ENCODE measurements at regions not wholly inside any gene's neighbourhood (a gene's known extent, or its start where the extent isn't known, plus 50 kb on each side); places are given as distances from the start of the nearest gene placed in this dataset.
"Not testable (repeated sequence)": the region's sequence is repeated elsewhere in the genome, so short reads cannot be mapped to it uniquely, and the experiment has no call there.

DNA sequence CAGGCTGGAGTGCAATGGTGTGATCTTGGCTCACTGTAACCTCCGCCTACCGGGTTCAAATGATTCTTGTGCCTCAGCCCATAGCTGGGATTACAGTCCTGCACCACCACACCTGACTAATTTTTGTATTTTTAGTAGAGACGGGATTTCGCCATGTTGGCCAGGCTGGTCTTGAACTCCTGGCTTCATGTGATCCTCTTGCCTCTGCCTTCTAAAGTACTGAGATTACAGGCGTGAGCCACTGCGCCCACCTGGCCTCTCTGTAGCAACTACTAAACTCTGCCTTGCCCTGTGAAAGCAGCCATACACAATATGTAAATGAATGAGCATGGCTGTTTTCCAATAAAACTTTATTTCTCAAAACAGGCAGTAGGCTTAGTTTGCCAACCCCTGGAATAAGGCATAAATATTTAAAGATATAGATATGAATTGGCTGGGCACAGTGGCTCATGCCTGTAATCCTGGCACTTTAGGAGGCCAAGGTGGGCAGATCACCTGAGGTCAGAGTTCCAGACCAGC, 127.9 kb upstream of the ZNF217 start:
- DNase-seq (ENCODE audit: low read depth): not testable (repeated sequence)

DNA sequence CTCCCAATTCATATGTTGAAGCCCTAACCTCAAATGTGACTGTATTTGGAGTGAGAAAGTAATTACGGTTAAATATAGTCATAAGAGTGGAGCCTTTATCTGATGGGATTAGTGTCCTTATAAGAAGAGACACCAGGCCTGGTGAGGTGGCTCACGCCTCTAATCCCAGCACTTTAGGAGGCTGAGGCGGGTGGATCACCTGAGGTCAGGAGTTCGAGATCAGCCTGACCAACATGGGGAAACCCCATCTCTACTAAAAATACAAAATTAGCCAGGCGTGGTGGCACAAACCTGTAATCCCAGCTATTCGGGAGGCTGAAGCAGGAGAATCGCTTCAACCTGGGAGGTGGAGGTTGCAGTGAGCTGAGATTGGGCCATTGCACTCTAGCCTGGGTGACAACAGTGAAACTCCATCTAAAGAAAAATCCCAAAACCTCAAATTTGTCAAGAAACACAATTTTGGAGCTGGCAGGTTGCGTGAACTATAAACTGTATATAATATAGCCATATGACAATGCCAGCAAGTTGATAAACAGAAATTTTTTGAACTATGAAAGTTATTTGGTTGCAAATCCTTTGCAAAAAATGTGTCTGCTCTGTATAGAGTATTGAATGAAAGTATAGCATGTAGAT, 125.6 kb upstream of the ZNF217 start:
- not testable (repeated sequence) for DNase-seq (ENCODE audit: low read depth)

DNA sequence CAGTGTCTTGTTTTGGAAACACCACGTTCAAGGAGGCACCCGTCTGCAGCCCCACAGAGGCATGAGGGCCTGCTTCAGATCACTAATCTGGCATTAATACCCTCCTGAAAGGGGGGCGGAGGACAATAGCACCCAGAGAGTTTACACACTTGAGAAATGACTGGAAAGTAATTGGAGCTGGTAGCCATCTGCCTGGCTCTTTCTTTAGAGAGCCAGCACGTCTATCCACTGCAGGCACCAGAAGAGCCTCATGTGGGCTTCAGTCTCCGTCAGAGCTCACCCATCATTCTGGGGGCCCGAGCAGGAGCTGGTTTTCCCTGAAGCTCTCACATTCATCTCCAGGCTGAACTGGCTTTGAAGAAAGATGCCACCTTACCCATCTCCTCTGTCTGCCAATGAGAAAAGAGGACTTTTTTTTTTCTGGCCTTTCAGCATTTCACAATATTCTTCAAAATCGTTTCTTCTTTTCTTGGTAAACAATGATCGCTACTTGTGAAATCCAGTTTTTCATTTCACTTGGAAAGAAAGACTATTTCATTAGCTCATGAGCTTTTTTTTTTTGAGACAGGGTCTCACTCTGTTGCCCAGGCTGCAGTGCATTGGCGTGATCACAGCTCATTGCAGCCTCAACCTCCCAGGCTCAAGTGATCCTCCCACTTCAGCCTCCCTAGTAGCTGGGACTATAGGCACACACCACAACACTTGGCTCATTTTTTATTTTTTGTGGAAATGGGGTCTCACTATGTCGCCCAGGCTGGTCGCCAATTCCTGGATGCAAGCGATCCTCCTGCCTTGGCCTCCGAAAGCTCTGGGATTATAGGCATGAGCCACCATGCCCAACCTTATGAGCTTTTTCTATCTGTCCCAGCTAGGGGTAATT, 124.7 kb upstream of the ZNF217 start:
- DNase-seq (ENCODE audit: low read depth): peak; percentile 10

DNA sequence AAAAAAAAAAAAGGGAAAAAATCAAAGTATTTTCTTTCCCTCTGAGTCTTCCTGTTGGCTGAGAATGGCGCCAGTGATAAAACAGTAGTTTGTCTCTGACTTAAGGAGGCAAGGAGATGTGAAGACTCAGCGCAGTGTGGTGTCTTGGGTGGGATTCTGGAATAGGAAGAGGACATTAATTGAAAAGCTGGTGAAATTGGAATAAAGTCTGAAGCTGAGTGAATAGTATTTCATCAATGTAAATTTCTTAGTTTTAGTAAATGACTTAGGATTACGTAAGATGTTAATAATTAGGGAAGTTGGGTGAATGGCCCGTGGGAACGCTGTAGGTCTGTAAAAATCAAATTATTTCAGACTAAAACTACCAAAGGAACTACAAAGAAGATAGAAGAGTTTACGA, 122.8 kb upstream of the ZNF217 start:
- DNase-seq (ENCODE audit: low read depth): no peak

DNA sequence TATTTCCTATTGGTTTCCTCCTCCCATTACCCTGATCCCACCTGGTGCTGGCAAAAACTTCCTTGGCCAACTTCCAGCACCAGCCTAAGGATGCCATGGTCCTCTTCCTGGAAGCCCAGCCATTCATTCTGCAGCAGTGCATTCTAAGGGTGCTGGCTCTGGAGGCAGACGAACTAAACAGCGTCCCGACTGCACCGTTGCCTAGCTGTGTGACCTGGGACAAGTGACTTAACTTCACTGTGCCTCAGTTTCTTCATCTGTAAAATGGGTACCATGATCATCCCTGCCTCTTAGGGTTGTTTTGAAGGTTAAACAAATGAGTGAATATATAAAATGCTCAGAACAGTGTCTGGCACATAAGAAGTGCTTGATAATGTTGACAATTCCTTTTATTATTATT, 120.9 kb upstream of the ZNF217 start:
- no peak for DNase-seq (ENCODE audit: low read depth)

DNA sequence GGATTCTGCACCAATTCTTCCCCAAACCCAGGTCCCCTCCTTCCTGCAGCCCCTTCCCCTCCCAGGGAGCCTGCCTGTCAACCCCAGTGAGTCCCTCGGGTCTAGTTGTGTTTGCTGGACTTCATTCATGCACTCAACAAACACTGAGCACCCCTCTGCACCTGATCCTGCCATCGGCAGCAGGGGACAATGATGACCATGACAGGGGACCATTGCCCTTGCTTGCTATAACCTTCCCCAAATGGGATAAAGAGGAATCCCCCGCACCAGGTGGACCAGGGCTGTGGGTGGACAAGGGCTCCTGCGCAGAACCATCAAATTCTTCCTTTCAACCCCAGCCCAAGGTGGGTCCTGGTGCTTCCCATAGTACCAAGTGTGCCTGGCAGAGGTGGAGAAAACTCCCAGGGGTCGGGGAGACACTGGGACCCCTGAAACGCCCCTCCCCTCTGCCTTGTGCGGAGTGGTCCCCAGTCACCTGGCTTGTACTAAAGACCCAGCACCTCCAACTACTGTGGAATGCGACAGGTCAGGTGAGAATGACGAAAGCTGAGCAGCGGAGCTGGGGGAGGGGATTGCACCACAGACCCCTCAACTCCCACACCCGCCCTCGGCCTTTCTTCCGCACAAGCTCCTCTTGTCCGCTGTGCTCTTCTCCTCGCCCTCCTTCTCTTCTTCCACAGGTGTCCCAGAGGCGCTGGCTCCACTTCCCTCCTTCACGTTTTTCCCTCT, 119.9 kb upstream of the ZNF217 start:
- no peak for DNase-seq (ENCODE audit: low read depth)

DNA sequence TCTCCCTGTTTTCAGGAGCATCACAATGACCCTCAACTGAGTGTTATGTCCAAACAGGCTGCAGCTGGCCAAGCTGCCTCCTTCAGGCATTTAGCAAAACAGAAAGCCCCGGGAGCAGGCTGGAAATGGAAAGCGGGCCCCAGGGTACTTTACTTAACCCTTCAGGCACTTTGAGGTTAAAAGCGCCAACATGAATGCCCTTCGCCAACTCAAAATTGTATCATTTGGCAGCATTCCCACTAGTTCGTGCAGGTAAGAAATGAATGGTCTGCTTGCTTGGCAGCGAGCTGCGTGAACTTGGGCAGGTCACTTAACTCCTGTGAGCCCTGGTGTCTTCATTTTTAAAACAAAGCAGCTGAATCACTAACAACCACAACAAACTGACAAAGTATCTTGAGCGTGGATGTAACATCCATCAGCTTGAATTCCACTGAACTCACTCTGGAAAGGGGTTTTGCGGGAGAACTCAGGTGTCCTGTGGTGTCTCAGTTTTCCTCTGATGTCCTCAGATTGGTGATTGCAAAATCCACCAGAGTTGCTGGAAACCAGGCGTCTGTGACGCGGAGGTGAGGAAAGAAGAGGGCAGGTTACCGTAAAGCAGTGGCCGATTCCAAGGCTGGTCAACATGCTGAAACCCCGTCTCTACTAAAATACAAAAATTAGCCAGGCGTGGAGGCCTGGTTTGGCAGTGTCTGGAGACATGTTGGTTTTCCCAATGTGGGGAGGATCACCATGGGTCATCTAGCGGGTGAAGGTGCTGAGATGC, 118.8 kb upstream of the ZNF217 start:
- no peak for DNase-seq (ENCODE audit: low read depth)

DNA sequence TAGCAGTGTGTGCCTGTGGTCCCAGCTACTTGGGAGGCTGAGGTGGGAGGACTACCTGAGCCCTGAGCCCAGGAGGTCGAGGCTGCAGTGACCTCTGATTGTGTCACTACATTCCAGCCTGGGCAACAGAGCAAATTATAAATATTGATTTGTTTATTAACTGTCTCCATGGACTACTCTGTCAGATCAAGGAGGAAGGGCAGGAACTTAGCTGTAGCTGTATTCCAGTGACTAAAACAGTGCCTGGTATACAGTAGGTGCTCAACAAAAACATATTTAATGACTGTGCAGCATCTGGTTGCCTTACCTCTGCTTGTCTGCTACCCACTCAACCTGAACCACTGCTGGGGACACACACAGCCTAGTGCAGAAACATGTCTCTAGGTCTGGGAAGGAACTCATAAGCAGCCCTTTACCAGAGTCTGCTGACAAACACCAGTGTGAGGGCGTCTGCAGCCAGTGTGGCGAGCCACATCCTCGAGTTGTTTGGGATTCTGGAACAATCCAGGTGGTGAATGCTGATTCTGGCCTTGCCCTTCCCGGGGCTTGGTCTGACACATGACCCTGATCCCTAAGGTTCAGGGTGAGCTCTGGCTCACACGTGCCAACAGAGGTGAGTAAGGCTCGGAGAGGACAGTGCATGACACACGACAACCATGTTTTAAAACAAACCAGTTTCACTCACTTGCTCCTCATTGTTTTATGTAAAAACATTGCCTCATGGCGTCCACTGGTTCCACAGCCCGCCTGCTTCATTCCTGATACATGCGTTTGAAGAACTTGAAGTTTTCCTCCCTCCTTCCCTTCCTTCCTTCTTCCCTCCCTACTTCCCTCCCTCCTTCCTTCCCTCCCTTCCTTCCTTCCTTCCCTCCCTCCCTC, 117.9 kb upstream of the ZNF217 start:
- no peak for DNase-seq (ENCODE audit: low read depth)

DNA sequence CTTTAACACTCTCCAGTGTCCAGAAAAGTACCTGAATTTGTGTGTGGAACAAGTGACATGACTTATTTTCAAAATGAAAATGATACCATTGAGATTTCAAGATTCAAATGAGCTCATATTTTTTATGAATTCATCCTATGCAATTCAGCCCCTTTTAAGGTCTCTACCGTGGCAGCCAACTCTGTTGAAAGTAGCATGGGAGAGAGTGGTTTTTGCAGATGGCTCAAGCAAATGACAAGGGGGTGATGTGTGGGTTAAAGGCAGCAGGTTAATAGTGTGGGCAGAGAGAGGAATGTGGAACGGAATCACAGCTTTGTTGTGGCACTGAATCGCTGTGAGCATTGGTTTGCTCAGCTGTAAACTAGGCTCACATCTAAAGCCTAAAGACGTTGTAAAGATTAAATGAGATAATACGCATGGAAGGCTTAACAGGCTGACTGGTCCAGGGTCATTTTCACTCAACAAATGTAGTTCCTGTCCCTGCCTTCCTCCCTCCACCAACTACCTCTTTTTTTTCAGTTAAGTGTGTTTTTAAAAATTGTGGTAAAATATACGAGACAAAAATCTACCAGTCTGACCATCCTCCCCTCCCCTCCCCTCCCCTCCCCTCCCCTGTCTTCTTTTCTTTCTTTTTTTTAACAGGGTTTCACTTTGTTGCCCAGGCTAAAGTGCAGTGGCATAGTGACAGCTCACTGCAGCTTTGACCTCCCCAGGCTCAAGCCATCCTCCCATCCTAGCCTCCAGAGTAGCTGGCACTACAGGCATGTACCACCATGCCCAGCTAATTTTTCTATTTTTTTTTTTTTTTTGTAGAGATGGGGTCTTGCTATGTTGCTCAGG, 114.7 kb upstream of the ZNF217 start:
- peak; percentile 19 for DNase-seq (ENCODE audit: low read depth)

DNA sequence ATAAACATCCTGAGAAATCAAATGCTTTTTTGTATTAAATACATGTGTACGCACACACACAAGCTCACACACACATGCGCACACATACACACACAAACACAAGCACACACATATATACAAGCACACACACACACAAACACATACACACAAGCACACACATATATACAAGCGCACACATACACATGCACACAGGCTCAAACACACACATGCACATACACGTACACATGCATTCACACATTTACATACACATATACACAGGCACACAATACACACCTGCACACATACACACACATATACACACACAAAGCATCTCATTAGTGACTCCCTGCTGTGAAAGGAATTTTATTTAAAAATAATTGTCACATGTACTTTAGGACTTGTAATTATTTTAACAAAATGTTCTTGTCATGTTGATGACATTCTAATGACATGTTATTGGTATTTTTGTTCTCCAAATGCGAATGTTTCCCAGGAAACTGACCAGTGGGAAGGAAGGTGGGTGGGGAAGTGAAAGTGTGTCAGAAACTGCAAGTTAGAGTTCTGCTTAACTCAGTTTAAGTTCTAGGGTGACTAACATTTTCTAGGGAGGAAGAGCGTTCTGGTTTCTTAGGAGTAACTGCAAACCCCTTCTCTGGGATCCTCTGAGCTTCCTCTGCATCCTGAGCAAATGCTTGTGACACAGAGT, 113.9 kb upstream of the ZNF217 start:
- peak; percentile 16 for DNase-seq (ENCODE audit: low read depth)

DNA sequence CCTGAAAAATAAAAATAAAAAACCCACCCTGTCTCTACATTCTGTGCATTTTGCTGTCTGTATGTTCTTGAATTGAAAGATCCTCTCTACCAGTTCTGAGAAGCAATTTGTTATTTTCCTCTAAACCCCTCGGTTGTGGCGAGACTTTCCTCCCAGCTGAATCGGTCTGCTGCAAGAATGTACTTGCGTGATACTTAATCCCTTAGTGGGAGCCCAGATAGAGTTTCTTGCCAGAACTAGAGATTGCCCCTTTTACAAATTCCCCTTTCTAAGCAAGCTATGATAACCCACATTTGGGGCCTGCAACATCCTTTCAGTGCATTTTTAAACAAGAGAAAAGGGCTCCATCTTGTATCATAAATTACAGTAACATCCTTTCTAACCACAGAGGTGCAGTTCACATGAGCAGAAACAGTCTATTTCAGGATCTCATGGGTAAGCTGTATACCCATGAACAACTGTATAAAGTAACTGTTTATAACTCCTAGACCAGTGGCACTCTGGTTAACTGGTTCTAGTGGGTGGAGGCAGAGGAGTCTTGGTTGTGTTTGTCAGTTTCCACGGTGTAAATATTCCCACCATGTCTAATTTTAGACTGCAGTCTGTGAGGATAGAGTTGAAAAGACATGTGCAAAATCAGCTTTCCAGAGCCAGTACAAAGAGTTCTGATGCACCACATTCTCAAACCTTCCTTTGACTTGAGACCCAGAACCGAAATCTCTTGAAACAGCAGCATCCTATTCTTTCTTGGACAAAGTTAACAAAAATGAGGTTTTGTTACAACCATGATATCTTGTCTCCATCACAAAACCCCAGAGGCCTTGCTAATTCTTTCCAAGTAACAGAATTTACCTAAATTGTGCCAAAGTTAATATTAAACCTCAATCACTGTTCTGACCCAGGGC, 113.1 kb upstream of the ZNF217 start:
- DNase-seq (ENCODE audit: low read depth): peak; percentile 66

DNA sequence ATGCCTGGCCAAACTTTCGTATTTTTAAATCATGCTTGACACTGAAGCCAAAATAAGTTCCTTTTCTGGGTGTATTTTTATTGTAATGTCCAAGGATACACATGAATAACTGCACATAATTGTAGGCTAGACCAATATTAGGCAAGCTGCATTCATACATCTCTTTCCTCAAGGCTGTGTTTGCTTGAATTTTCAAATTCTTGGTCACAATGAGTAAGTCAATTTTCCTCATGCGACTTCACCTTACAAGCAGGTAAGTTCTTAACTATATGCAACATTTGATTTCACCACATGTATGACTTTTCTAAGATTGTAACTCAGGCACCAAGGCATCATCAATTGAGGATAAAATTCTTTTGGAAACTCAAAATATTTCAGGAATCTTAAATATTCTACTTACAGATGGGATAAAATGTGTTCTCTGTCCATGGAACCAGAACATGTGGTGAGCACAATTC, 112.4 kb upstream of the ZNF217 start:
- DNase-seq (ENCODE audit: low read depth): peak; percentile 3

DNA sequence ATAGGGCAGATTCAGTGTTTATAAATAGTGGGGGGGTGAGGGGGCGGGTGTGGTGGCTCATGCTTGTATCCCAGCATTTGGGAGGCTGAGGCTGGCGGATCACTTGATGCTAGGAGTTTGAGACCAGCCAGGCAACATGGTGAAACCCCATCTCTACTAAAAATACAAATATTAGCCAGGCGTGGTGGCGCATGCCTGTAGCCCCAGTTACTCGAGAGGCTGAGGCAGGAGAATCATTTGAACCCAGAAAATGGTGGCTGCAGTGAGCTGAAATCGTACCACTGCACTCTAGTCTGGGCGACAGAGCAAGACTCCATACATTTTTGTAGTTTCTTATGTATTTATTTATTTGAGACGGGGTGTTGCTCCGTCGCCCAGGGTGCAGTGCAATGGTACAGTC, 109.0 kb upstream of the ZNF217 start:
- DNase-seq (ENCODE audit: low read depth): no peak

DNA sequence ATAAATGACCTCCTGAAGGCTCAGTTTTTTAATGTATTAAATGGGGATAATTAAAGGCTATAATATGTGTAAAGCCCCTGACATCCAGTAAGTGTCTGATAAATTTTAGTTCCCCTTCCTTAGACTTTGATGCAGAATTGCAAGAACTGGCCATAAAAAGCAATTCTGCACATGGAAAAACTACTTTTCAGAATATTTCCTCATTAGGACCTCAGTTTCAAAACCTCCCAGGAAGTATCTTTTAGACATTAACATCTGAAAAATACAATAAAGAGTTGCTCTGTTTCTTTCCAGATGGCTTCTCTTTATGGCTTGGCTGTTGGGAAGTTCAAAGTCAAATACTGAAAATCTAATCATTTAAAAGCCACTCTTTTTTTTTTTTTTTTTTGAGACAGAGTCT, 106.3 kb upstream of the ZNF217 start:
- DNase-seq (ENCODE audit: low read depth): no peak

DNA sequence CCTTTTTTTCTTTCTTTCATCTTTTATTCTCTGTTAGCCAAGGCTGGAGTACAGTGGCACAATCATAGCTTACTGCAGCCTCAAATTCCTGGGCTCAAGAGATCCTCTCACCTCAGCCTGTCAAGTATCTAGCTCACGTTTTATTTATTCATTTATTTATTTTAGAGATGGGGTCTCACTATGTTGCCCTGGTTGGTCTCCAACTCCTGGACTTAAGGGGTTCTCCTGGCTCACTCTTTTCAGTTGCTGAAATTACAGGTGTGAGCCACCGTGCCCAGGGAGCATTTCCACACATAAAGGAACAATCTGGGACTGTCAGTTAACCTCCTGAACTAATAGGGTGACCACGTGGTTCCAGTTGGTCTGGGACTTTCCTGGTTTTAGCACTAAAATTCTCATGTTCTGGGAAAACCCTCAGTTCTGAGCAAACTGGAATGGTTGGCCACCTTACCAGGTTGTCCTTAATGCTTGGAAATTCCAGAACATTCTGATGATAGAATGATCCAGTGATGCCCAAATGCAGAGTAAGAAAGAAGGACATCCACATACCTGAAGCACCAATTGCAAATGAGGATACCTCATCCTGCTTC, 105.5 kb upstream of the ZNF217 start:
- DNase-seq (ENCODE audit: low read depth): no peak

DNA sequence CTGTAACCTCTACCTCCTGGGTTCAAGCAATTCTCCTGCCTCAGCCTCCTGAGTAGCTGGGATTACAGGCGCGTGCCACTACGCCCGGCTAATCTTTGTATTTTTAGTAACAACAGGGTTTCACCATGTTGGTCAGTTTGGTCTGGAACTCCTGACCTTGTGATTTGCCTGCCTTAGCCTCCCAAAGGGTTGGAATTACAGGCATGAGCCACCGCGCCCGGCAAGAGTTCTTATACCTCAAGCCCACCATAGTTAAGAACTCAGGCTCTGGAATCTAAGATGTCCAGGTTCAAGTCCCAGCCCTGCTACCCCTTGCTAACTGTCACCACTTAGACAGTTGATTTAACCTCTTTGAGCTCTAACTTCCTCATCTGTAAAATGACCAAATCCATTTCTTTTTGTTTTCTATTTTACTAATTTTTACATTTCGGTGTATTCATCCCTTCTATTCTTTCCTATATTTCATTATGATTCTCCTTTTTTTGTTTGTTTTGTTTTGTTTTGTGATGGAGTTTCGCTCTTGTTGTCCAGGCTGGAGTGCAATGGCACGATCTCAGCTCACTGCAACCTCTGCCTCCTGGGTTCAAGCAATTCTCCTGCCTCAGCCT, 104.8 kb upstream of the ZNF217 start:
- no peak for DNase-seq (ENCODE audit: low read depth)

DNA sequence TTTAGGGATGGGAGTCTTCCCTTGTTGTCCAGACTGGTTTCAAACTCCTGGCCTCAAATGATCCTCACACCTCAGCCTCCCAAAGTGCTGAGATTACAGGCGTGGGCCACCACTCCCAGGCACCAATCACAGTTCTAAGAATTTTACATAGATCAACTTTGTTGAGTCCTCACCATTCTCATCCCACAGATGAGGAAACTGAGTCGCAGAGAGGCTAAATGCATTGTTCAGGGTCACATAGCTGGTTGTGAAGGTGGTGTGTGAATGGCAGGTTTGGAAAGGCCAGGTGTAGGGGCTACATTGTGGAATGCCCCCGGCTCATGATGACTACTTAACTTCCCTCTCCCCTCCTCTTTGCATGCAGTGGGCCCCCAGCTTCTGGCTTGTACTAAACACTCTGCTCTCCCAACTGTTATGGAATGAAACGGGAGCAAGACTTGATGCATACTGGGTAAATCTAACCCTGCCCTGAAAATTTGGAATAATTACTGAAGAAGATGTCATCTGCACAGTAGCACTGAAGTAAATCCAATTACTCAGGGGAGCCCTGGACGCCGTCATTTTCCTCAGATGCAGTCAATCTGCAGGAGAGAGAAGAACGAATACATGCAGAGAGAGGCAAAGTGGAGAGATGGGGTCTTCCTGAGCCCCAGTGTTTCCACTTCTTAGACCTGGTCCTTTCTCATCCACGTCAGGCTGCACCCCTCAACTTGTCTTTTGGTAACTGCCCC, 102.3 kb upstream of the ZNF217 start:
- no peak for DNase-seq (ENCODE audit: low read depth)

Data from fibroblast of gingiva (primary cell).